HG03139 (cell line): ENCODE measurements at regions not wholly inside any gene's neighbourhood (a gene's known extent, or its start where the extent isn't known, plus 50 kb on each side); places are given as distances from the start of the nearest gene placed in this dataset.
"Not testable (repeated sequence)": the region's sequence is repeated elsewhere in the genome, so short reads cannot be mapped to it uniquely, and the experiment has no call there.

ENCODE experiments used
- ATAC-seq: cut with Tn5 transposase; IDR thresholded peaks from one replicate; pipeline ENCODE4 v1.9.1; 2021; ENCODE audit not compliant: unreplicated experiment

DNA sequence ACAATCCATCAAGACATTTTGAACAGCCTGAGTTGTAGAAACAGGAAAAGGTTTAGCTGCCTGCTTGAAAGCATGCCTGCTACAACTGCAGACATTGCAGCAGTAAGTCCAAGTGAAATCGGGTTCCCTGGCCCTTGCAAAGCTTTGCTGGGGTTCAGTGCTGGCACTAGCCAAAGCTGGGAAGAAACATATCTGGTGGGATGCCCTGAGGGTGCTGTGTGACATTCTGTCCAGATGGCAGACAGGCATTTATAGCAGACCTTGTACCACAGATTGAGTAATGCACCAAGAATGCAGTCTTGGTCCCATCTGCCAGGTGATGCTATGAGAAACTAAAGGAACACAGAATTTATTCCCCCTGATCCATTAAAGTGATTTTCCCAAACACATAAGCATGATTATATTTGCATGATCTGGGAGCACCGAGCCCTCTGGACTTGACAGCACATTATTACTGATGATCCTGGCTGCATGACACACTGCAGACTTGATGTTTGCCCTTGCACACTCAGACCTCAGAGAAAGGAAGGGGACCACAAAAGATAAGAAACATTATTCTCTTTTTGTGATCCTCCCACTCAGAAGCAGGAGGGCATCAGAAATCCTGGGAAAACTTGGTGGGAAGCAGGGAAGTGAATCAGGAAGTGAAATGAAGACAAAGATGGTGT, 223.7 kb upstream of the FAM78B start:
- ATAC-seq, result no peak

DNA sequence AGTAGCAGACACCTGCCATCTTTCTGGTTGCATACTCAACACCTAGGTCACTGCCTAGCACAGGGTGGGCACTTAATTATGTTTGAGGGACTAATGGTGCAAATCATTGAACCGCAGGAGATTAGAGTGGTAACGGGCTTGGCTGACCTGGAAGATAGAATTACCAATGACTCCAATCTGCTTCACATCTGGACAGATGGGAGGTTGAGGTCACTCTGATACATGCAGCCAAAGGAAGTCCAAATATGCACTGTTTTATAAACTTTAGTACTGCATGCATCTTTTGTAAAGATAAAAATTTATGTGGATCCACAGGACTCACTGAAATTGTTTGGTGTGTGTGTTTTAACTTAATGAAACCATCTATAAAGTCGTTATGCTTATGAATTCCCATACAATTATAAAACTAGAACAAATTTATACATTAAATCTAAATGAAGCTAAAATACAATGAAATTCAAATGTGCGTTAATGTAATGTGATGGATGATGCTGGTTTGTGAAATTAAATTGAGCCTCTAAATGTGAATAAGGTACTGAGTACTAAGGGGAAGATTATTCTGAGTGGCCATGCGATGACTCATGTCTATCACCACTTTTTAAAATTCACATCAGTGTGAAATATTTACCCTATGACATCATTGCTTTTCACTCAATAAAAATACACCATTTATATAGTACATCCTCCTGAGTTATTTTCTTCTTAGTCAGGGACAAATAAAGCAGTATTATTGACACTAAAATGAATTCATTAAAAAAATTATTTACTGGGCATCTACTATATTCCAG, 224.7 kb upstream of the FAM78B start:
- ATAC-seq, result no peak

DNA sequence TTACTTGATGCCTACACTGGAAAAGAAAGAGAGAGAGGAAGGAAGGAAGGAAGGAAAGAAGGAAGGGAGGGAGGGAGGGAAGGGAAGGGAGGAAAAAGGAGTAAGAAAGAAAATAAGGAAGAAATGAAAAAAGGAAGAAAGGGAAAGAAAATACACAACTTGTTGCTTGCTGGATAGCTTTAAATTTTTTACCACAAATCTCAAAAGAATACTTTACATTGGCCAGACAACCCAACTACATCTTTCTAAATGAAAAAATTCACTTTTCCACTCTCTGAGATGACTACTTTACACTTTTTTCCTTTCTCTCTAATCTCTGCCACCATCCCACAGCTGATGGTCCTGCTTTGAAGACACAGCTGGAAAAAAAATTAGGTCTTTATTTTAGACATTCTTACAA, 228.9 kb upstream of the FAM78B start:
- no peak for ATAC-seq

DNA sequence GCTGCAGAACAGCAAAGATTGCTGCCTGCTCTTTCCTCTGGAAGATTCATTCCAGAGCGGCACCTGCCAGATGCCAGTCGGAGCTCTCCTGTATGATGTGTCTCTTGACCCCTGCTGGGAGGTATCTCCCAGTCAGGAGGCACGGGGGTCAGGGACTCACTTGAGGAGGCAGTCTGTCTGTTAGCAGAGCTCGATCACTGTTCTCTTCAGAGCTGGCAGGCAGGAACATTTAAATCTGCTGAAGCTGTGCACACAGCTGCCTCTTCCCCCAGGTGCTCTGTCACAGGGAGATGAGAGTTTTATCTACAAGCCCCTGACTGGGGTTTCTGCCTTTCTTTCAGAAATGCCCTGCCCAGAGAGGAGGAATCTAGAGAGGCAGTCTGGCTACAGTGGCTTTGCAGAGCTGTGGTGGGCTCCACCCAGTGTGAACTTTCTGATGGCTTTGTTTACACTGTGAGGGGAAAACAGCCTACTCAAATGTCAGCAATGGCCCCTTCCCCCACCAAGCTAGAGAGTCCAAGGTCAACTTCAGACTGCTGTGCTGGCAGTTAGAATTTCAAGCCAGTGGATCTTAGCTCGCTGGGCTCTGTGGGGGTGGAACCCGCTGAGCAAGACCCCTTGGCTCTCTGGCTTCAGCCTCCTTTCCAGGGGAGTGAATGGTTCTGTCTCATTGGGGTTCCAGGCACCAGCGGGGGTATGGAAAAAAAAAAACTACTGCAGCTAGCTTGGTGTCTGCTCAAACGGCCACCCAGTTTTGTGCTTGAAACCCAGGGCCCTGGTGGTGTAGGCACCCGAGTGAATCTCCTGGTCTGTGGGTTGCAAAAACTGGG, 242.7 kb upstream of the FAM78B start:
- not testable (repeated sequence) for ATAC-seq

DNA sequence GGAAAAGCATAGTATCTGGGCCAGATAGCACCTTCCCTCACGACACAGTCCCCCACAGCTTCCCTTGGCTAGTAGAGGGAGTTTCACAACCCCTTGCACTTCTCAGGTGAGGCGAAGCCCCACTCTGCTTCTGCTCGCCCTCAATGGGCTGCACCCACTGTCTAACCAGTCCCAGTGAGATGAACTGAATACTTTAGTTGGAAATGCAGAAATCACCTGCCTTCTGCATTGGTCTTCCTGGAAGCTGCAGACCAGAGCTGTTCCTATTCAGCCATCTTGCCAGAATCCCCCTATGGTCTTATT, 243.2 kb upstream of the FAM78B start:
- ATAC-seq, result no peak

DNA sequence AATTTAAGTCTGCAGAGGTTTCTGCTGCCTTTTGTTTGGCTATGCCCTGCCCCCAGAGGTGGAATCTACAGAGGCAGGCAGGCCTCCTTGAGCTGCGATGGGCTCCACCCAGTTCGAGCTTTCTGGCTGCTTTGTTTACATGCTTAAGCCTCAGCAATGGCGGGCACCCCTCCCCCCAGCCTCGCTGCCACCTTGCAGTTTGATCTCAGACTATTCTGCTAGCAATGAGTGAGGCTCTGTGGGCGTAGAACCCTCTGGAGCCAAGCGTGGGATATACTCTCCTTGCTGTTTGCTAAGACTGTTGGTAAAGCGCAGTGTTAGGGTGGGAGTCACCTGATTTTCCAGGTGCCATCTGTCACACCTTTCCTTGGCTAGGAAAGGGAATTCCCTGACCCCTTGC, 250.0 kb upstream of the FAM78B start:
- not testable (repeated sequence) for ATAC-seq

DNA sequence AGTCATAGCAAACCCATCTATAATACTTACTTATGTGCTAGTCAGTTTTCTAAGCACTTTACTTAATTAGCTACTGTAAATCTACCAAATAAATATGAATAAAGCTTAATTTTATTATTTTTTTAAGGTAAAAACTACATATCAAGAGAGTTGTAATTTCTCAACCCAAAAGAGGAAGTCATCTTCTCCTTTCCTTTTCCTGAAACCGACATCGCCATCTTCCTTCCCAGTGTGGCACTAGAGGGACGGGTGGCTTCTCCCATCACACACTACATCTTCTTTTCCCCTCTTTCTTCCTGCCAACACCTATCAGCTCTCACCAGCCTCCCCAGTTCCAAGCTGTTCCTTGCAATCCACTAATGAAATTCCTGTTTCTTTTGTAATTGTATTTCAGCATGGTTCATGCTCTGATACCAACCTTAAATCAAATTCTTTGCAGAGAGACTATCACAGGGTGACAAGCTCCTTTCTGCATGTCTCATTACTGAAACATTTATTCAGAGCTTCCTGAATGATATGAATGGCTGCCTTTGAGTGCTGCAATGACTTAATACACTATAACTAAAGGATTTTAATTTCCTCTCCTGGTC, 251.6 kb upstream of the FAM78B start:
- ATAC-seq, result no peak

DNA sequence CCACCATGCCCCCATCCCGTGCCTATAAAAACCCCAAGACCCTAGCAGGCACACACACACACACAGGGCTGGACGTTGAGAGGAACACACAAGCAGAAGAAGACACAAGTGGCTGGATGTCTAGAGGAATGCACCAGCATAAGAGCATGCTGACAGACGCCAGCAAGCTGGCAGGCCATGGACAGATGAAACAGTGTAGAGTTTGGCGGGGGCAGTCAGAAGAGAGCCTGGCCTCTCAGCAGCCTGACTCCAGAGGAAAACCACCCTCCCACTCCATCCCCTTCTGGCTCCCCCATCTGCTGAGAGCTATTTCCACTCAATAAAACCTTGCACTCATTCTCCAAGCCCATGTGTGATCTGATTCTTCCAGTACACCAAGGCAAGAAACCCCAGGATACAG, 255.8 kb upstream of the FAM78B start:
- ATAC-seq, result not testable (repeated sequence)

DNA sequence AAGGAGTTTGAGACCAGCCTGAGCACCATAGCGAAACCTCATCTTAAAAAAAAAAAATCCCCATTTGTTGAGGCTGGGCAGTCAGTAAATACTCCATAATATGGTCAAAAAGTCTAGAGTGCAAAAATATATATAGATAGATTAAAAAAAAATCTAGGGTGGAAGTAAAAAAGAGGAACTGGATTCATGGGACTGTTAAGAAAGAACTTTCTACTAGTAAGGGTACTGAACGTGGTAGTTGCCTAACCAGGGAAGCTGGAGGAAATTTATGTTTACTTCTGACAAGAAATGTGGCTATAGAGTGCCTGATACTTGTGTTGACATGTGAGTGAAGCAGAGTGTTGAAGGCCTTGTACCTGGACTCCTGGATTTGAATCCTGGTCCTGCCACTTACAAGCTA, 265.9 kb upstream of the FAM78B start:
- no peak for ATAC-seq

DNA sequence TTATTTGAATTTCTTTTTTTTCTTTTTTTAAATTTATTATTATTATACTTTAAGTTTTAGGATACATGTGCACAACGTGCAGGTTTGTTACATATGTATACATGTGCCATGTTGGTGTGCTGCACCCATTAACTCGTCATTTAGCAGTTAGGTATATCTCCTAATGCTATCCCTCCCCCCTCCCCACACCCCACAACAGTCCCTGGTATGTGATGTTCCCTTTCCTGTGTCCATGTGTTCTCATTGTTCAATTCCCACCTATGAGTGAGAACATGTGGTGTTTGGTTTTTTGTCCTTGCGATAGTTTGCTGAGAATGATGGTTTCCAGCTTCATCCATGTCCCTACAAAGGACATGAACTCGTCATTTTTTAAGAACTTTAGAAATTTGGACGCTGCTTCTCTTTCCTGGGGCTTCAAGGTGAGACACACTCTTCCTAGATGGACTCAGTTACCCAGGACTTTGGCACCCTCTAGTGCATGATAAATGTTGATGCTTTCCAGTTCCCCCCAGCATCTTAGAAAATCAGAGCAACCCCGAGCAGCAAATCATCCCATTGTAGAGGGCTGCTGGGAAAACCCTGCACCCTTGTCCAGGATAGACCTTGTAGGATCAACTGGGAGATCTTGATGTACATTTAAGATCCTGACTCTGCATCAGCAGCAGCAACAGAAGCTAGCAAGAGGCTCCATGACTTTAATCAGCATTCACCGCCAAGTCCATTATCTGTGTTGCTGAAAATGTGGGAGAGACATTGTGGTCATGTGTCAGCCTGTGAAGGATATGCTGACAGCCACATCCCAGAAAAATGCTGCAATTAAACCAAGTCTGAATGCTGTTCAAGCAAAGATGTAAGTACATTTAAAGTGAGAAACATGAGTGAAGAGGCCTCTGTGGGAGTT, 266.9 kb upstream of the FAM78B start:
- peak; percentile 58 for ATAC-seq

DNA sequence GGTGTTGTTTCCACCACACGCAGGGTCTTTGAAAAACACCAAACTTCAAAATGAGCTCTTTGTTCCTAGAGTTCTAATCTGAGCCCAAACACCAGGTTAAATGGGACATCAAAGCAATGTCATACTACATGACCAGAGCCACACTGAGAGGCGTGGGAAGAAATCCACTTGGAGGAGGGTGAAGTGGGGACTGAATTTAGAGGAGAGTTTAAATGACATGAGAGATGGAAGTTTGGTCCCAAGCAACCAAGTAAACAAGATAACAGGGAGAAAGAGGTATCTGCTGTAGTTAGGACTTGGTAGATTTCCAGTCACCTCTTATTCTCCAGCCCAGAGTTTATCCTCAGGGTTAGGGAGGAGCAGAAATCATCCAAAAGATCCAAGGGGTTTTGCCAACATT, 290.9 kb upstream of the FAM78B start:
- ATAC-seq, result no peak

DNA sequence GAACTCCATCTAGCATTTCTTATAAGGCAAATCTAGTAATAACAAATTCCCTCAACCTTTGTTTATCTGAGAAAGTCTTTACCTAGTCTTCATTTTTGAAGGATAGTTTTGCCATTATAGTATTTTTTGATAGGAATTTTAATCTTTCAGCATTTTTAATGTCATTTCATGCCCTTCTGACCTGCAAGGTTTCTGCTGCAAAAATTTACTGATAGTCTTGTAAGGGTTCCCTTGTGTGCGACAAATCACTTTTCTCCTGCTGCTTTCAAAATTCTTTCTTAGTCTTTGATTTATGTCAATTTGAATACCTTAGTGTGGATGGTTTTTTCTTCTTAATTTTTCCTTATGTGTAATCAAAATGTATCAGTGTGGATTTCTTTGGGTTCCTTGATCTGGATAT, 297.5 kb upstream of the FAM78B start:
- ATAC-seq, result no peak

DNA sequence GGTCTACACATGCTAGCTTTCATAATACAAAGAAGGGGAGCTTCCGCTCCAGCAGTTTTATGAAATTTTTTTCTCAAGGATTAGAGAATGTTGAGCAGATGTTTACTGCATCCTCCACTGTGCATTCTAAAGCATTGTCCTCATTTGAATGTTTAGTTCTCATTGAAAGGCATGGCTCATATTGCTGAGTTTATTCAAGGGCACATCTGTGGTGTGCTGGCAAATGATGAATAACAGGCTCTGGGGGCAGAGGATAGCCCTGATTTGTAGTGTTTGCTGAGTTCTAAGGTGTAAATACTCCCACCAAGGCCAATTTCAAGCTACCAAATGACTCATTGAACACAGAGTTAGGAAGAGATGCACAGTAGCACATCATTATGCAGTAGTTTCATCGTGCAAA, 303.2 kb upstream of the FAM78B start:
- no peak for ATAC-seq

DNA sequence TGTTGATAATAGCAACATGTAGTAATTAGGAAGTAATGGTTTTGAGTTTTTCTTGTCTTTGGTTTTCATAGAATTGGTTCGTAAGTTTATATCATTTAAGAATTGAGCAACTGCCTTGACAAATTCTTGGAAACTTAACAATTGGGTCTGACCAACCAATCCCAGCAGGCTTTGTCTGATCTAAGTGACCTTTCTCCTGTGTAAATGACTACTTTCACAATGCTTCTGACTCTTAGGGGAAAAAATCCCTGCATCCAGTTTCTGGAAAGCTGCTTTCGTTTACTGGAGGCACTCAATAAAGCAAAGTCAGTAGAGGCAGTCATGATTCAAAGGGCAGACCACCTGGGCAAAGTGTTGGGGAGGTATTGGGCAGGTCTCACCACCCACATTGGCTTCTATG, 303.6 kb upstream of the FAM78B start:
- ATAC-seq, result no peak

DNA sequence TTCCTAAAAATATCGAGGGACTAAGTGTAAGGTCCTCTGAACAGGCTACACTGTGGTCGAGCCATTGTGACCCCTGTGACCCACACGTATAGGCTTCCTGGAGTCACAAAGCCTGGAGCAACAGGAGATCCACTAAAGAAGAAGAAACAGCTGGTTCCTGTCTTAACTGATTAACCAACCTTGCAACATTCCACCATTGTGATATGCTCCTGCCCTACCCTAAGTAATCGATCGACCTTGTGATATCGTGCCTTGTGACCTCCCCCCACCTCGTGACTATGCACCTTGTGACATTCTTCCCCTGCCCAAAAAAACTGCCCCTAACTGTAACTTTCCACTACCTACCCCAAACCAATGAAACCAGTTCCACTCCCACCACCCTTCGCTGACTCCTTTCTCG, 304.6 kb upstream of the FAM78B start:
- ATAC-seq, result no peak

DNA sequence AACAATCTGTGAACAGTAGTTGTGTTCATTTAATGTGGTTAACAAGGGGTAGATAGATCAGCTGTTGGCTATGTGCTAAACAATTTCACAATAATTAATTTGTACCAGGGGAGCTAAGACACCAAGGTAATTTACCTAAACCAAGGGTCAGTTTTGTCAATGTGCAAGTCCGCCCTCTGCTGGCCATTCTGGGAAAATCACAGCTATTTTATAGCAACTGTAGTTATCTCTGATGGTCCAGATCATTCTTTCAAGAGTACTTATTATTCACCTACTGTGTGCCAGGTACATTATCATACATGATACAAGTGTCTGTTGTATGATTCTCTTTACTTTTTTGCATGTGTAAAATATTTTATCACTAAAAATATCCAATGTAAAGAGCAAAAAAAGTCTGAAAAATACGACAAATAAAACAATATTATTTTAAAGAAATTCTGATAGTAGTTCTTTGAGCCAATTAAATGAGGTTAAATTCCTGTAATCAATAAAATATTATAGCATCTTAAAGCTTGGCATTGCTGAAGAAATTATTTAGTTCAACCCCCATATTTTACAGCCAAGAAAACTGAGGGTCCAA, 312.3 kb upstream of the FAM78B start:
- ATAC-seq, result peak; percentile 79

DNA sequence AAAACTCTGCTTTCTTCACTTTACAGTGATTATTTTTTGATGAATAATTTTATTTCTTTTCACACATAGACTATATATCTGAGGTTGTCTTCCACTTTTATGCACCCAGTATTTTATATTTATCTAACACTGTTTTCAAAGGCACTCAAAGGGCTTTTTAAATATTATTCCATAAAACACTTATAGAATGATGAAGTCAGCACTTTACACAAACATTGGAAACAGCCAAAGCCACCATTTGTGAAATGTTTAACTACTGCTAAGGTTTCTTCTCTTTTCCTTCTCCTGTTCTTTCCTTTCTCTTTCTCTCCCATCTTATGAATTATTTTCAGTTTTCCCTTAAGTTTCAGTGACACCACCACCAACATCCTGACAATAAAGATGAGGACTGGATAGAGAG, 317.7 kb upstream of the FAM78B start:
- no peak for ATAC-seq

DNA sequence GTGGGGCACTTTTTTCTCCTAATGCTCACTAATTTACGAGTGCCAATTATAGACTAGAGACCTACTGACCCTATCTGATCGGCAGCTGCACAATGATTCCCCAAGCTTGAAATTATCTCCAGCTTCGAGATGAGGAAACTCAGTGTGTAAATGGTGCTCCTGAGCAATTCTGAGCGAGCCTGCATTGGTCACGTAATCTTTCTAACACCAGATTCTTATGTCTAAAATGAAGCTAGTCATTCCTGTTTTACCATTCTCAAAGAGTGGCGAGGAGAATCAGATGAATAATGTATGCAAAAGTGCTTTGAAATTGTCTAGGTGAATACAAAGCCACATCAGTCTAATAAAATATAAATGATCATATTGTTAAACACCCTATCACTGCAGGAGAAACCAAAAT, 318.1 kb upstream of the FAM78B start:
- no peak for ATAC-seq

DNA sequence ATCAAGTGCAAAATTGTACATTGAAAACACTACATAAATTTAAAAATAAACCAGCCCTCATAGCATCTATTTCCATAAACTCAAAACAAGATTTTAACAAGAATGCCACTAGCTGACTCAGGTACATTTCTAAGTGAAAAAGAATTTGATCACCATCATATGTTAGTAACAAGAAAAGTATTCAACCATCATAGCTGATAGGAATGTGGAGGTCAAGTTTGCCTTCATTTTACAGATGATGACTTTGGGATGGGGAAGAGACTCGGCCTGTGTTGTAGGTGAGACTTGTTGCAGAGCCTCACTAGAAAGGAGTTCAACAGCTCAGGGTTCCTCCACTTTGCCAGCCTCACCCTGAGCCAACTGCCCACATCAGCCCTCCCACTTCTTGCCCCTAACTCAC, 318.8 kb upstream of the FAM78B start:
- no peak for ATAC-seq

DNA sequence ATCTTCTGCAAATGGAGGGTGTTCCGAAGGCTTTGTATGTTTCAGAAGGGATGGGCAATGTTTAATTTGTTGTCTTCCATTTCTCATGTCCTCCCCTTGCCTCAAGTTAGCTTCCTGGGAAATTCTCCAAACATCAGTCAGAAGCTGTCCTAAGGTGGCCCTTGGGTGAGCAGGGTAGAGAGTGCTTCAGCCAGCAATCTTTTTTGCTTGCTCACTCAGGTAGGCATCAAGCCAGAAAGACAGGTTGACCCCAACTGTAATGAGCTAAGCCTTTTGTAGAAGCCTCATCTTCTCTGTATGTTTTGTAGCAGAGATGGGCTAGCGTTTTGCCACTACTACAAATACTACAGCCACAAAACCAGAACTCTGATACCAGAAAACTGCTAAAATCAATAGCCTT, 321.5 kb upstream of the FAM78B start:
- no peak for ATAC-seq

DNA sequence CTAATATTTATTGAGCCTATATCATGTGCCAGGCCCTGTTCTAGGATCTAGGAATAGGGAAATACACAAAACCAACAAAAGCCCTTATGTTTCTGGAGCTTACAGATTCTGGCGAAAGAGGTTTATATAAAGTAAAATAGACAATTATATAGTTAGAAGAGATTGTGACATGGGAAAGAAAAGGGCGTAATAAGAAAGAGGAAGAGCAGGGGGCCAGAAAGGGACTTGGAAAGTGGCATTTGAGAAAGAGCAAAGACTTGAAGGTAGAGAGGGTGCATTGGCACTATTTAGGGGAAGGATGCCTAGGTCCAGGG, 322.5 kb upstream of the FAM78B start:
- ATAC-seq, result no peak
